OCI-LY1 (cell line): ENCODE measurements at regions not wholly inside any gene's neighbourhood (a gene's known extent, or its start where the extent isn't known, plus 50 kb on each side); places are given as distances from the start of the nearest gene placed in this dataset.

Experiments
- H2AFZ ChIP-seq: fragments of 200-600 bp; sonication (generic), shearing (Covaris generic); 2 replicates; pipeline ENCODE4 v1.6.0; 2014; ENCODE audit warnings: antibody characterized with exemption, mild to moderate bottlenecking, low read length
- H3F3A ChIP-seq: fragments of 200-600 bp; sonication (generic), shearing (Covaris generic); 2 replicates; pipeline ENCODE4 v1.6.0; 2014; ENCODE audit warnings: mild to moderate bottlenecking, antibody characterized with exemption, low read length, moderate library complexity; ENCODE audit not compliant: insufficient read depth
- H3K27ac ChIP-seq: fragments of 200-600 bp; sonication (generic); 2 replicates; pipeline ENCODE4 v1.5.1; 2014; ENCODE audit warnings: low read length, mixed run types, mild to moderate bottlenecking, low read depth; ENCODE audit not compliant: poor library complexity, severe bottlenecking
- H3K27me3 ChIP-seq: fragments of 200-600 bp; sonication (generic); 2 replicates; pipeline ENCODE4 v1.6.0; 2014; ENCODE audit warnings: antibody characterized with exemption, mild to moderate bottlenecking, low read length, moderate library complexity; ENCODE audit not compliant: insufficient read depth
- H3K36me3 ChIP-seq: fragments of 200-600 bp; sonication (generic); 2 replicates; pipeline ENCODE4 v1.6.1; 2014; ENCODE audit warnings: mild to moderate bottlenecking, antibody characterized with exemption, low read length, moderate library complexity, mixed read lengths; ENCODE audit not compliant: insufficient read depth
- H3K4me1 ChIP-seq: fragments of 200-600 bp; sonication (generic); 2 replicates; pipeline ENCODE4 v1.5.1; 2014; ENCODE audit warnings: mild to moderate bottlenecking, low read length, moderate library complexity; ENCODE audit not compliant: insufficient read depth, severe bottlenecking
- H3K4me2 ChIP-seq: fragments of 200-600 bp; sonication (generic), shearing (Covaris generic); 2 replicates; pipeline ENCODE4 v1.6.1; 2014; ENCODE audit warnings: low read length
- H3K4me3 ChIP-seq: fragments of 200-600 bp; sonication (generic); 2 replicates; pipeline ENCODE4 v1.5.1; 2014; ENCODE audit warnings: low read length, low read depth, mild to moderate bottlenecking, mixed read lengths; ENCODE audit not compliant: poor library complexity, severe bottlenecking
- H3K79me2 ChIP-seq: fragments of 200-600 bp; shearing (Covaris generic); 2 replicates; pipeline ENCODE4 v1.6.1; 2016; ENCODE audit warnings: mixed run types, low read length, mixed read lengths; ENCODE audit not compliant: insufficient read depth
- H3K9ac ChIP-seq: fragments of 200-600 bp; sonication (generic), shearing (Covaris generic); 2 replicates; pipeline ENCODE4 v1.6.1; 2014; ENCODE audit warnings: mild to moderate bottlenecking, low read length, mixed read lengths
- H3K9me2 ChIP-seq: fragments of 200-600 bp; sonication (generic), shearing (Covaris generic); 2 replicates; pipeline ENCODE4 v1.6.1; 2014; ENCODE audit warnings: low read depth, mild to moderate bottlenecking, low read length, mixed read lengths
- H3K9me3 ChIP-seq: fragments of 200-600 bp; shearing (Covaris generic); 2 replicates; pipeline ENCODE4 v1.6.1; 2014; ENCODE audit warnings: low read length, mixed read lengths
- H4K20me1 ChIP-seq: fragments of 200-600 bp; sonication (generic), shearing (Covaris generic); 2 replicates; pipeline ENCODE4 v1.6.0; 2016; ENCODE audit warnings: mild to moderate bottlenecking, low read length; ENCODE audit not compliant: insufficient read depth
- CTCF ChIP-seq: fragments of 200-600 bp; sonication (generic), shearing (Covaris generic); IDR thresholded peaks from 2 replicates; pipeline ENCODE4 v1.5.1; 2017; ENCODE audit warnings: mild to moderate bottlenecking, antibody characterized with exemption, low read length, moderate library complexity, mixed read lengths
- EZH2 ChIP-seq: fragments of 200-600 bp; sonication (generic), shearing (Covaris generic); IDR thresholded peaks from 2 replicates; pipeline ENCODE4 v1.8.0; 2017; ENCODE audit warnings: borderline replicate concordance, mixed run types, mild to moderate bottlenecking, antibody characterized with exemption, low read length, moderate library complexity, mixed read lengths

GRCh38 chr2:8598295-8599165, 83.3 kb upstream of the ID2 start:
- Histone ChIP-seq H3K4me3 (no peak overlapping the region), H3K79me2 (no peaks in the 10 kb centered on the region), H4K20me1 (no peaks in the 10 kb centered on the region), H3K9me3 (no peaks in the 10 kb centered on the region), H3K4me2 (no peak overlapping the region), H3K9me2 (no peaks in the 10 kb centered on the region), H3K27ac (no peak overlapping the region), H3K27me3 (no peaks in the 10 kb centered on the region), H3K36me3 (no peaks in the 10 kb centered on the region), H3K4me1 (peaks cover 11% of the 10 kb centered on the region), H3F3A (no peaks in the 10 kb centered on the region), H3K9ac (no peak overlapping the region), H2AFZ (no peak overlapping the region)
- TF ChIP-seq EZH2, result no peak
- no peak for TF ChIP-seq CTCF

GRCh38 chr2:8599421-8600242, 82.2 kb upstream of the ID2 start:
- H2AFZ ChIP-seq, result no peak overlapping the region
- TF ChIP-seq CTCF, result peak; percentile 33; the same call in 1 of the 2 replicates
- no peak for TF ChIP-seq EZH2
- no peaks in the 10 kb centered on the region for H3F3A ChIP-seq
- H3K9me3 ChIP-seq, result no peaks in the 10 kb centered on the region
- no peak overlapping the region for H3K4me3 ChIP-seq
- no peaks in the 10 kb centered on the region for H3K36me3 ChIP-seq
- H3K4me1 ChIP-seq, result peaks cover 11% of the 10 kb centered on the region
- no peak overlapping the region for H3K9ac ChIP-seq
- H3K27me3 ChIP-seq, result no peaks in the 10 kb centered on the region
- H3K27ac ChIP-seq, result no peak overlapping the region
- no peaks in the 10 kb centered on the region for H3K79me2 ChIP-seq
- no peaks in the 10 kb centered on the region for H4K20me1 ChIP-seq
- no peak overlapping the region for H3K4me2 ChIP-seq
- no peaks in the 10 kb centered on the region for H3K9me2 ChIP-seq

GRCh38 chr2:8600456-8600855, 81.4 kb upstream of the ID2 start:
- H3K27ac ChIP-seq, result no peak overlapping the region

More at GRCh38 chr2:8600456-8600855, 81.4 kb upstream of the ID2 start:
- Histone ChIP-seq H3K4me3 (no peak overlapping the region), H3K9me2 (no peaks in the 10 kb centered on the region), H3K9me3 (no peaks in the 10 kb centered on the region), H2AFZ (no peak overlapping the region), H3K4me1 (peaks cover 7% of the 10 kb centered on the region), H3K9ac (no peak overlapping the region), H3K27me3 (no peaks in the 10 kb centered on the region), H3K4me2 (no peak overlapping the region), H3F3A (no peaks in the 10 kb centered on the region), H3K36me3 (no peaks in the 10 kb centered on the region), H4K20me1 (no peaks in the 10 kb centered on the region), H3K79me2 (no peaks in the 10 kb centered on the region)
- TF ChIP-seq EZH2 (no peak), CTCF (no peak)
